Neural cell (in vitro differentiated cells): ENCODE measurements at regions not wholly inside any gene's neighbourhood (a gene's known extent, or its start where the extent isn't known, plus 50 kb on each side); places are given as distances from the start of the nearest gene placed in this dataset.

ENCODE experiments used
- H2AFZ ChIP-seq: fragments of 200-600, 300-800 bp; sonication (generic), shearing (Covaris generic); 2 replicates; pipeline ENCODE4 v1.6.0; 2014; ENCODE audit warnings: low read depth, mild to moderate bottlenecking, antibody characterized with exemption, low read length, moderate library complexity
- H3F3A ChIP-seq: fragments of 200-600 bp; shearing (Covaris generic); 2 replicates; pipeline ENCODE4 v1.6.1; 2016; ENCODE audit warnings: mild to moderate bottlenecking, moderate library complexity, mixed read lengths, antibody characterized with exemption, low read length; ENCODE audit not compliant: insufficient read depth, poor library complexity, severe bottlenecking
- H3K27ac ChIP-seq: fragments of 200-600, 300-800 bp; sonication (generic), shearing (Covaris generic); 2 replicates; pipeline ENCODE4 v1.5.1; 2014; ENCODE audit warnings: mild to moderate bottlenecking, low read length, moderate library complexity
- H3K27me3 ChIP-seq: fragments of 300-800, 200-600 bp; sonication (generic), shearing (Covaris generic); 2 replicates; pipeline ENCODE4 v1.6.0; 2014; ENCODE audit warnings: mild to moderate bottlenecking, low read depth, low read length, moderate library complexity; ENCODE audit not compliant: insufficient read depth
- H3K36me3 ChIP-seq: fragments of 300-800, 200-600 bp; sonication (generic), shearing (Covaris generic); 2 replicates; pipeline ENCODE4 v1.5.1; 2014; ENCODE audit warnings: mild to moderate bottlenecking, antibody characterized with exemption, low read length, moderate library complexity; ENCODE audit not compliant: insufficient read depth
- H3K4me2 ChIP-seq: fragments of 300-800, 200-600 bp; sonication (generic), shearing (Covaris generic); 2 replicates; pipeline ENCODE4 v1.6.0; 2014; ENCODE audit warnings: mild to moderate bottlenecking, low read length
- H3K4me3 ChIP-seq: fragments of 300-800, 200-600 bp; sonication (generic), shearing (Covaris generic); 2 replicates; pipeline ENCODE4 v1.5.1; 2014; ENCODE audit warnings: mild to moderate bottlenecking, low read length, moderate library complexity
- H3K79me2 ChIP-seq: fragments of 200-600 bp; shearing (Covaris generic); replicated peaks from 2 replicates; pipeline ENCODE4 v1.6.0; 2014; ENCODE audit warnings: mild to moderate bottlenecking, low read length, moderate library complexity; ENCODE audit not compliant: insufficient read depth
- H3K9ac ChIP-seq: fragments of 300-800, 200-600 bp; sonication (generic), shearing (Covaris generic); 2 replicates; pipeline ENCODE4 v1.6.1; 2016; ENCODE audit warnings: mild to moderate bottlenecking, low read length, mixed read lengths
- H3K9me2 ChIP-seq: fragments of 200-600 bp; shearing (Covaris generic); 2 replicates; pipeline ENCODE4 v1.6.1; 2016; ENCODE audit warnings: mild to moderate bottlenecking, low read length, mixed read lengths; ENCODE audit not compliant: insufficient read depth
- H3K9me3 ChIP-seq: fragments of 200-600, 300-800 bp; sonication (generic), shearing (Covaris generic); 2 replicates; pipeline ENCODE4 v1.6.1; 2016; ENCODE audit warnings: mild to moderate bottlenecking, mixed run types, low read length, moderate library complexity, mixed read lengths
- H4K20me1 ChIP-seq: fragments of 200-600 bp; shearing (Covaris generic); 2 replicates; pipeline ENCODE4 v1.6.1; 2016; ENCODE audit warnings: mild to moderate bottlenecking, mixed run types; ENCODE audit not compliant: insufficient read depth
- EP300 ChIP-seq: fragments of 450-650 bp; conservative IDR thresholded peaks from 2 replicates; pipeline ENCODE4 v1.6.1; 2014; ENCODE audit warnings: antibody characterized with exemption, mild to moderate bottlenecking, moderate library complexity; ENCODE audit not compliant: poor library complexity, severe bottlenecking
- EZH2 ChIP-seq: fragments of 200-600, 300-800 bp; shearing (Covaris generic), sonication (generic); IDR thresholded peaks from 2 replicates; pipeline ENCODE4 v1.6.1; 2014; ENCODE audit warnings: antibody characterized with exemption, low read length, borderline replicate concordance, mild to moderate bottlenecking; ENCODE audit not compliant: insufficient read depth, poor library complexity, severe bottlenecking
- MXI1 ChIP-seq: fragments of 450-650 bp; conservative IDR thresholded peaks from 2 replicates; pipeline ENCODE4 v1.6.1; 2014; ENCODE audit warnings: antibody characterized with exemption, mild to moderate bottlenecking; ENCODE audit not compliant: poor library complexity, severe bottlenecking
- POLR2AphosphoS5 ChIP-seq: IDR thresholded peaks from 2 replicates; pipeline ENCODE4 v1.6.1; 2012
- RAD21 ChIP-seq: fragments of 450-650 bp; conservative IDR thresholded peaks from 2 replicates; pipeline ENCODE4 v1.6.1; 2014; ENCODE audit warnings: antibody characterized with exemption, mild to moderate bottlenecking, moderate library complexity
- SMC3 ChIP-seq: fragments of 450-650 bp; conservative IDR thresholded peaks from 2 replicates; pipeline ENCODE4 v1.6.1; 2014; ENCODE audit warnings: antibody characterized with exemption, mild to moderate bottlenecking, moderate library complexity; ENCODE audit not compliant: poor library complexity
- TAF1 ChIP-seq: IDR thresholded peaks from 2 replicates; pipeline ENCODE4 v1.6.1; 2012; ENCODE audit warnings: low read depth
- TF ChIP-seq, protein P1 (sequence below): IDR thresholded peaks from 2 replicates; pipeline ENCODE4 v1.6.1; 2012; ENCODE audit warnings: borderline replicate concordance
- TF ChIP-seq, protein P2 (sequence below): fragments of 450-650 bp; IDR thresholded peaks from 2 replicates; pipeline ENCODE4 v1.5.1; 2014; ENCODE audit warnings: antibody characterized with exemption, mild to moderate bottlenecking, moderate library complexity; ENCODE audit not compliant: poor library complexity, severe bottlenecking

DNA sequence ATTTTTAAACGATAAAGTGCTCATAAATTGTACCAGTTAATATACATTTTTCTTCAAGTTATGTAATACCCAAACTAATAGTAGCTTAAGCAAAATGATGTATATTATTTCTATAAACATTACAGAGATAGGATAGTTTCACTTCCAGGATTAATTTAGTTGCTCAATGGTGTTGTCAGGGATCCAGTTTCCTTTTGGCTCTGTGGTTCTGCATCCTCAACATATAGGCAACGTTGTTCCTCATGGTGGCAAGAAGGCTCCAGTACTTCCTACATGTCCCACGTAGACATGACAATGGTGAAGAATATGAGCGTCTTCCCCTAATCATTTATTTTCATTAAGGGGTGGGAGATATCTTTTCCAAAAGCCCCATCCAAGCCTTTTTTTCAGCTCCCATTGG lies 60.7 kb upstream of the DCD start:
- TF ChIP-seq SMC3, result no peak
- no peak for TF ChIP-seq RAD21
- TF ChIP-seq, protein P1, sequence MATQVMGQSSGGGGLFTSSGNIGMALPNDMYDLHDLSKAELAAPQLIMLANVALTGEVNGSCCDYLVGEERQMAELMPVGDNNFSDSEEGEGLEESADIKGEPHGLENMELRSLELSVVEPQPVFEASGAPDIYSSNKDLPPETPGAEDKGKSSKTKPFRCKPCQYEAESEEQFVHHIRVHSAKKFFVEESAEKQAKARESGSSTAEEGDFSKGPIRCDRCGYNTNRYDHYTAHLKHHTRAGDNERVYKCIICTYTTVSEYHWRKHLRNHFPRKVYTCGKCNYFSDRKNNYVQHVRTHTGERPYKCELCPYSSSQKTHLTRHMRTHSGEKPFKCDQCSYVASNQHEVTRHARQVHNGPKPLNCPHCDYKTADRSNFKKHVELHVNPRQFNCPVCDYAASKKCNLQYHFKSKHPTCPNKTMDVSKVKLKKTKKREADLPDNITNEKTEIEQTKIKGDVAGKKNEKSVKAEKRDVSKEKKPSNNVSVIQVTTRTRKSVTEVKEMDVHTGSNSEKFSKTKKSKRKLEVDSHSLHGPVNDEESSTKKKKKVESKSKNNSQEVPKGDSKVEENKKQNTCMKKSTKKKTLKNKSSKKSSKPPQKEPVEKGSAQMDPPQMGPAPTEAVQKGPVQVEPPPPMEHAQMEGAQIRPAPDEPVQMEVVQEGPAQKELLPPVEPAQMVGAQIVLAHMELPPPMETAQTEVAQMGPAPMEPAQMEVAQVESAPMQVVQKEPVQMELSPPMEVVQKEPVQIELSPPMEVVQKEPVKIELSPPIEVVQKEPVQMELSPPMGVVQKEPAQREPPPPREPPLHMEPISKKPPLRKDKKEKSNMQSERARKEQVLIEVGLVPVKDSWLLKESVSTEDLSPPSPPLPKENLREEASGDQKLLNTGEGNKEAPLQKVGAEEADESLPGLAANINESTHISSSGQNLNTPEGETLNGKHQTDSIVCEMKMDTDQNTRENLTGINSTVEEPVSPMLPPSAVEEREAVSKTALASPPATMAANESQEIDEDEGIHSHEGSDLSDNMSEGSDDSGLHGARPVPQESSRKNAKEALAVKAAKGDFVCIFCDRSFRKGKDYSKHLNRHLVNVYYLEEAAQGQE, result no peak
- no peak for TF ChIP-seq EP300
- TF ChIP-seq EZH2, result no peak
- no peak for TF ChIP-seq TAF1
- TF ChIP-seq POLR2AphosphoS5, result no peak
- no peaks in the 10 kb centered on the region for H3K79me2 ChIP-seq
- no peaks in the 10 kb centered on the region for H3K36me3 ChIP-seq
- no peak overlapping the region for H2AFZ ChIP-seq
- H3K27me3 ChIP-seq, result no peaks in the 10 kb centered on the region
- H3K9me3 ChIP-seq, result no peaks in the 10 kb centered on the region
- no peak overlapping the region for H3K4me3 ChIP-seq
- no peaks in the 10 kb centered on the region for H4K20me1 ChIP-seq
- no peaks in the 10 kb centered on the region for H3F3A ChIP-seq
- no peak overlapping the region for H3K4me2 ChIP-seq
- no peaks in the 10 kb centered on the region for H3K9me2 ChIP-seq
- no peak overlapping the region for H3K27ac ChIP-seq
- H3K9ac ChIP-seq, result no peak overlapping the region

DNA sequence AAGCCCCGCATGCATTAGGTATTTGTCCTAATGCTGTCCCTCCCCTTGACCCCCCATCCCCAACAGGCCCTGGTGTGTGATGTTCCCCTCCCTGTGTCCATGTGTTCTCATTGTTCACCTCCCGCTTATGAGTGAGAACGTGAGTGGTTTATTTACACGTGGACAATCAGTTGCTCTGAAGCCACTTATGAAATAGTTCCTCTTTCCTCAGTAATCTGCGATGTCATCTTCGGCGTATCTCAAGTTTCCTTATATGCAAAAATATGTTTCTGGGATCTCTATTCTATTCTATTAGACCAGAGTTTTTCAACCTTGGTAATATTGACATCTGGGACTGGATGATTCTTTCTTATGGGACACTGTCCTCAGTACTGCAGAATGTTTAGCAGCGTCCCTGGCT lies 56.0 kb upstream of the DCD start:
- Histone ChIP-seq H4K20me1 (no peaks in the 10 kb centered on the region), H2AFZ (no peak overlapping the region), H3K4me2 (no peak overlapping the region), H3K36me3 (no peaks in the 10 kb centered on the region), H3K27me3 (no peaks in the 10 kb centered on the region), H3K27ac (no peak overlapping the region), H3K9me2 (no peaks in the 10 kb centered on the region), H3K9ac (no peak overlapping the region), H3F3A (no peaks in the 10 kb centered on the region), H3K4me3 (no peak overlapping the region), H3K9me3 (no peaks in the 10 kb centered on the region), H3K79me2 (no peaks in the 10 kb centered on the region)
- no peak for TF ChIP-seq MXI1
- TF ChIP-seq EP300, result no peak
- TF ChIP-seq, protein P2, sequence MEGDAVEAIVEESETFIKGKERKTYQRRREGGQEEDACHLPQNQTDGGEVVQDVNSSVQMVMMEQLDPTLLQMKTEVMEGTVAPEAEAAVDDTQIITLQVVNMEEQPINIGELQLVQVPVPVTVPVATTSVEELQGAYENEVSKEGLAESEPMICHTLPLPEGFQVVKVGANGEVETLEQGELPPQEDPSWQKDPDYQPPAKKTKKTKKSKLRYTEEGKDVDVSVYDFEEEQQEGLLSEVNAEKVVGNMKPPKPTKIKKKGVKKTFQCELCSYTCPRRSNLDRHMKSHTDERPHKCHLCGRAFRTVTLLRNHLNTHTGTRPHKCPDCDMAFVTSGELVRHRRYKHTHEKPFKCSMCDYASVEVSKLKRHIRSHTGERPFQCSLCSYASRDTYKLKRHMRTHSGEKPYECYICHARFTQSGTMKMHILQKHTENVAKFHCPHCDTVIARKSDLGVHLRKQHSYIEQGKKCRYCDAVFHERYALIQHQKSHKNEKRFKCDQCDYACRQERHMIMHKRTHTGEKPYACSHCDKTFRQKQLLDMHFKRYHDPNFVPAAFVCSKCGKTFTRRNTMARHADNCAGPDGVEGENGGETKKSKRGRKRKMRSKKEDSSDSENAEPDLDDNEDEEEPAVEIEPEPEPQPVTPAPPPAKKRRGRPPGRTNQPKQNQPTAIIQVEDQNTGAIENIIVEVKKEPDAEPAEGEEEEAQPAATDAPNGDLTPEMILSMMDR, result no peak
- no peak for TF ChIP-seq EZH2
- no peak for TF ChIP-seq RAD21
- TF ChIP-seq SMC3, result no peak
- no peak for TF ChIP-seq POLR2AphosphoS5
- TF ChIP-seq, protein P1, result no peak
- no peak for TF ChIP-seq TAF1
